ENCODE measurements at regions not wholly inside any gene's neighbourhood (a gene's known extent, or its start where the extent isn't known, plus 50 kb on each side); places are given as distances from the start of the nearest gene placed in this dataset.

DNA sequence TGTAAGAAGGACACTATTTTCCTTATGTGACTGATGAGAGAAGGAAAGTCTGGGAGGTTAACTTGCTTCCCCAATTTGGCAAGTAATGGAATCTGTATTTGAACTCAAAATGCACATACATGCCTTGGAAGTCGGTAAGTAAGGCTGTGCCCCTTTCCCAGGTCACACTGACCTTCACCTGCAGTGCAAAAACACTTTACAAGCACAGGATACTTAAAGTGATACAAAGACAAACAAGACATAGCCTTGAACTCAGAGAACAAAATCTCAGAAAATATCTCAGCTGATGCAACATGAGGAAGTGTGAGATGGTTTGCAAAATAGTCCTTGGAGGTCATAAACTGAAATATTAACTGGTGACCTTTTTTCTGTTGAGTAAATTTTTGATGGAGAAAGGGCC, 251.1 kb downstream of the RAB38 start:
- TF ChIP-seq CTCF (IDR thresholded peaks at IDR 0.05; ENCODE audit: extremely low read depth, insufficient read depth, missing control alignments) = no peak
- in situ Hi-C loops (cut with MboI; ENCODE audit: low pct_unique_long_range_greater_than_20kb, low sequenced_read_pairs, unreplicated experiment) = no loop called here
- no peak for DNase-seq (ENCODE audit: low spot score)

GRCh38 chr11:87917111-87917510, 258.1 kb downstream of the RAB38 start:
- DNase-seq (ENCODE audit: low spot score) = no peak
- no peak for TF ChIP-seq CTCF (IDR thresholded peaks at IDR 0.05; ENCODE audit: extremely low read depth, insufficient read depth, missing control alignments)
- in situ Hi-C loops (cut with MboI; ENCODE audit: low pct_unique_long_range_greater_than_20kb, low sequenced_read_pairs, unreplicated experiment) = no loop called here

GRCh38 chr11:87909178-87909577, 266.1 kb downstream of the RAB38 start:
- no peak for DNase-seq (ENCODE audit: low spot score)
- in situ Hi-C loops (cut with MboI; ENCODE audit: low pct_unique_long_range_greater_than_20kb, low sequenced_read_pairs, unreplicated experiment) = no loop called here
- no peak for TF ChIP-seq CTCF (IDR thresholded peaks at IDR 0.05; ENCODE audit: extremely low read depth, insufficient read depth, missing control alignments)

DNA sequence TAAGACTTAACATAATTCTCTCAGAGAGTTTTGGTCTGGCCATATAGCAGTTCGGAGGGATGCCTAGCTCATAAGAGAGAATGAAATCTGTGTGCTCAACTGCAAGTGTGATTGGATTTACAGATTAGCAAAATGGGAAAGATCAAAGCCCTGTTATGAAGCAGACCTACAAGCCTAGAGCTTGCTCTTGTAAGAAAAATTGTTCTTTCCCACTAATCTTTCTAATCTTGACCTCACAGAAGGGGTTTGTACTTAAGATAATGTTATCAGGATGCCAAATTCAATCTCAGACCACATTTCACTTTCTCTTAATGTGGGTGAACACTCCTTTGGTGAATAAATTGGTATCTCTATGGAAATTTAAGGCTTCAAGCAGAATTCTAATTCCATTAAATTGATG, 267.2 kb downstream of the RAB38 start:
- DNase-seq (ENCODE audit: low spot score) = no peak
- in situ Hi-C loops (cut with MboI; ENCODE audit: low pct_unique_long_range_greater_than_20kb, low sequenced_read_pairs, unreplicated experiment) = no loop called here
- TF ChIP-seq CTCF (IDR thresholded peaks at IDR 0.05; ENCODE audit: extremely low read depth, insufficient read depth, missing control alignments) = no peak

DNA sequence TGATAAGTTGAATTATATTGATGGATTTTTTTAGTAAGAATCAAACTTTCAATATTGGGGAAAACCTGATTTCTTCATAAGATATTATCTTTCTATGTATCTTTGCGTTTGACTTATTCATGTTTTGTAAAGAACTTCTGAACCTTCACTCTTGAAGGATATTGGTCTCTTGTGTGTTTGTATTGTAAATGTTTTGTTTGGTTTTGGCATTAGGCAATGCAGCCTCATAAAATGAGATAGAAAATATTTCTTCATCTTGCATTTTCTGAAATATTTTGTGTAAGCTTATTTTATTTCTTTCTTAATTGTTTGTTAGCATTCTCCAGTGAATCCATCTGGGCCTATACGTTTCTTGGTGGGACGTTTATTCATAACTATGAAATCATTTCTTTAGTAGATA, 271.9 kb downstream of the RAB38 start:
- no peak for TF ChIP-seq CTCF (IDR thresholded peaks at IDR 0.05; ENCODE audit: extremely low read depth, insufficient read depth, missing control alignments)
- DNase-seq (ENCODE audit: low spot score) = no peak
- in situ Hi-C loops (cut with MboI; ENCODE audit: low pct_unique_long_range_greater_than_20kb, low sequenced_read_pairs, unreplicated experiment) = no loop called here

DNA sequence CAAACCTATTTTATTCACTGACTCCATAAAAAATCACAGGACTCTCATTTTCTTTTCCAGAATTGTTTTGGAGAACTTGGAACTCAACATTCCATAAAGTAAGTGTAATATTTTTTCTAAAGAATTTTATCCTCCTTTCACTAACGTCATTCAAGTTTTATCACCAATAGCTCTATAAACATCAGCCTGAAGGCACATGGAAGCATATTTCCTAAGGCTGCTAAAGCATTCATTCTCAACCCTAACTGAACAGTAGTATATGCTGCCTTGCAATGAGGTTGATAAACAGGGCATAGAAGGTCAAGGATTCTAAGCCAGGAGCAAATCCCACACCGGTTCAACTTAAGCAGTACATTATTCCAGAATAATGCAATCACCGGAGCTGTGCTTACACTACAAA, 273.9 kb downstream of the RAB38 start:
- DNase-seq (ENCODE audit: low spot score) = no peak
- in situ Hi-C loops (cut with MboI; ENCODE audit: low pct_unique_long_range_greater_than_20kb, low sequenced_read_pairs, unreplicated experiment) = no loop called here
- no peak for TF ChIP-seq CTCF (IDR thresholded peaks at IDR 0.05; ENCODE audit: extremely low read depth, insufficient read depth, missing control alignments)

- in situ Hi-C loops (cut with MboI; ENCODE audit: low pct_unique_long_range_greater_than_20kb, low sequenced_read_pairs, unreplicated experiment) = no loop called here
- TF ChIP-seq CTCF (IDR thresholded peaks at IDR 0.05; ENCODE audit: extremely low read depth, insufficient read depth, missing control alignments) = no peak
- no peak for DNase-seq (ENCODE audit: low spot score)
These were observed 277.3 kb downstream of the RAB38 start for GRCh38 chr11:87897921-87898320.
